ENCODE measurements at regions not wholly inside any gene's neighbourhood (a gene's known extent, or its start where the extent isn't known, plus 50 kb on each side); places are given as distances from the start of the nearest gene placed in this dataset.

GRCh38 chr13:57470491-57470890 is 161.1 kb upstream of the PCDH17 start:
- no peak overlapping the region for H3K9ac ChIP-seq (ENCODE audit: insufficient read depth, low read length)
- no peaks in the 10 kb centered on the region for H3K79me2 ChIP-seq (ENCODE audit: control insufficient read depth, insufficient read depth, low read length)
- TF ChIP-seq CTCF (conservative IDR thresholded peaks at IDR 0.05 in 1 of 2, IDR thresholded peaks at IDR 0.05 in 1 of 2; ENCODE audit: low read depth in 1 of 2, low read length in 2 of 2), result no peak
- no peak for TF ChIP-seq EZH2 (IDR thresholded peaks at IDR 0.05; ENCODE audit: low read length, missing control alignments)
- no peak overlapping the region for H3K27ac ChIP-seq (ENCODE audit: insufficient read depth, low read length)
- H3K4me1 ChIP-seq (ENCODE audit: control insufficient read depth, extremely low read depth, insufficient read depth, low read length), result no peaks in the 10 kb centered on the region
- no peaks in the 10 kb centered on the region for H3K36me3 ChIP-seq (ENCODE audit: control insufficient read depth, insufficient read depth, low read length)
- no peak overlapping the region for H3K4me3 ChIP-seq (replicated peaks in 1 of 4; ENCODE audit: control extremely low read depth in 1 of 4, insufficient read depth in 1 of 4, low read depth in 3 of 4, low read length in 4 of 4)
- H2AFZ ChIP-seq (ENCODE audit: low read length), result no peak overlapping the region
- H3K9me3 ChIP-seq (ENCODE audit: control insufficient read depth, insufficient read depth, low read depth, low read length), result no peaks in the 10 kb centered on the region
- H3K4me2 ChIP-seq (ENCODE audit: extremely low read depth, insufficient read depth, low read length), result no peak overlapping the region
- H3K27me3 ChIP-seq (ENCODE audit: control insufficient read depth, insufficient read depth, low read length), result no peaks in the 10 kb centered on the region
- no peaks in the 10 kb centered on the region for H4K20me1 ChIP-seq (ENCODE audit: control insufficient read depth, extremely low read depth, insufficient read depth, low read length)
- peak in 1 of 2 donors; percentile 0 for DNase-seq (ENCODE audit: low read depth in 2 of 2)

DNA sequence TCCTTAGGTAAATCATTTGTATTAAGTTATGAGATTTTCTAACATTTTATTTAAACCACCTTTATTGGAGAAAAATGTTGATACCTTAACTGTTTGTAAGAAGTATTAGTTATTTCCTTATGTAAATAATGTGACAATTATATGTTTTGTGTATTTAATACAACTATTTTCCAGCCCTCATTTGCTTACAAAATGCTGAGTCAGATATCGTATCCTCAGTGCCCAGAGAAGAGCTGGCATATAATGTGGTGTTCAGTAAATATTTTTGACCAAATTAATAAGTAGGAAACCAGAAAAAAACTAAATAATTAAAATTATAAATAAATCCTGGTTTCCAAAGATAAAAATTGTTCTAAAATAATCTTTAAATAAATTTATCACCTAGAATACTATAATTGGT is 140.2 kb upstream of the PCDH17 start:
- Histone ChIP-seq H4K20me1 (ENCODE audit: control insufficient read depth, extremely low read depth, insufficient read depth, low read length) (no peaks in the 10 kb centered on the region), H3K27me3 (ENCODE audit: control insufficient read depth, insufficient read depth, low read length) (no peaks in the 10 kb centered on the region), H2AFZ (ENCODE audit: low read length) (no peak overlapping the region), H3K4me2 (ENCODE audit: extremely low read depth, insufficient read depth, low read length) (no peak overlapping the region), H3K36me3 (ENCODE audit: control insufficient read depth, insufficient read depth, low read length) (no peaks in the 10 kb centered on the region), H3K9me3 (ENCODE audit: control insufficient read depth, insufficient read depth, low read depth, low read length) (no peaks in the 10 kb centered on the region), H3K4me1 (ENCODE audit: control insufficient read depth, extremely low read depth, insufficient read depth, low read length) (no peaks in the 10 kb centered on the region), H3K79me2 (ENCODE audit: control insufficient read depth, insufficient read depth, low read length) (no peaks in the 10 kb centered on the region), H3K4me3 (replicated peaks in 1 of 4; ENCODE audit: control extremely low read depth in 1 of 4, insufficient read depth in 1 of 4, low read depth in 3 of 4, low read length in 4 of 4) (no peak overlapping the region), H3K9ac (ENCODE audit: insufficient read depth, low read length) (no peak overlapping the region), H3K27ac (ENCODE audit: insufficient read depth, low read length) (no peak overlapping the region)
- DNase-seq (ENCODE audit: low read depth in 2 of 2), result no peak
- TF ChIP-seq CTCF (conservative IDR thresholded peaks at IDR 0.05 in 1 of 2, IDR thresholded peaks at IDR 0.05 in 1 of 2; ENCODE audit: low read depth in 1 of 2, low read length in 2 of 2) (no peak), EZH2 (IDR thresholded peaks at IDR 0.05; ENCODE audit: low read length, missing control alignments) (no peak)

GRCh38 chr13:57507752-57508463 is 123.6 kb upstream of the PCDH17 start:
- no peaks in the 10 kb centered on the region for H3K4me1 ChIP-seq (ENCODE audit: control insufficient read depth, extremely low read depth, insufficient read depth, low read length)
- TF ChIP-seq CTCF (conservative IDR thresholded peaks at IDR 0.05 in 1 of 2, IDR thresholded peaks at IDR 0.05 in 1 of 2; ENCODE audit: low read depth in 1 of 2, low read length in 2 of 2) (no peak), EZH2 (IDR thresholded peaks at IDR 0.05; ENCODE audit: low read length, missing control alignments) (no peak)
- H3K79me2 ChIP-seq (ENCODE audit: control insufficient read depth, insufficient read depth, low read length), result no peaks in the 10 kb centered on the region
- DNase-seq (ENCODE audit: low read depth in 2 of 2), result no peak
- H3K9ac ChIP-seq (ENCODE audit: insufficient read depth, low read length), result no peak overlapping the region
- H2AFZ ChIP-seq (ENCODE audit: low read length), result no peak overlapping the region
- no peaks in the 10 kb centered on the region for H3K9me3 ChIP-seq (ENCODE audit: control insufficient read depth, insufficient read depth, low read depth, low read length)
- H4K20me1 ChIP-seq (ENCODE audit: control insufficient read depth, extremely low read depth, insufficient read depth, low read length), result no peaks in the 10 kb centered on the region
- no peaks in the 10 kb centered on the region for H3K27me3 ChIP-seq (ENCODE audit: control insufficient read depth, insufficient read depth, low read length)
- no peaks in the 10 kb centered on the region for H3K36me3 ChIP-seq (ENCODE audit: control insufficient read depth, insufficient read depth, low read length)
- no peak overlapping the region for H3K4me2 ChIP-seq (ENCODE audit: extremely low read depth, insufficient read depth, low read length)
- no peak overlapping the region for H3K4me3 ChIP-seq (replicated peaks in 1 of 4; ENCODE audit: control extremely low read depth in 1 of 4, insufficient read depth in 1 of 4, low read depth in 3 of 4, low read length in 4 of 4)
- no peak overlapping the region for H3K27ac ChIP-seq (ENCODE audit: insufficient read depth, low read length)
